ENCODE measurements at regions not wholly inside any gene's neighbourhood (a gene's known extent, or its start where the extent isn't known, plus 50 kb on each side); places are given as distances from the start of the nearest gene placed in this dataset.

DNA sequence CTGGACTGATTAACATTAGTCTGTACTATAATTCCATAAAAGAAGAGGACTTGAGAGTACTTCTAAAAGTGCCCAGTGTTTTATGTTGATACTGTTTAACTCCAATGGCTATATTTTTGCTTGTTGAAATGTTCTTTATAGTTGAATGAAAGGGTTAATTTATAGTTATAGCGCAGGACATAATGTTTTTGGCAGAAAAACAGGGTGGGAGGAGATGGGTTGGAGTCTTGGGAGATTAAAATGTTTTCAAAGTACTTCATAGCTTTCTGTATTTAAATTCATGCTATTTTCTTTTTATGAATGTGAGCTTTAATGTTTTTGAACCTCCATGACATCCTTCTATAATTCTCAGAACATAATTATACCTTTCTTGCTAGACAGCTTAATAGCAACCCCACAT, 108.2 kb downstream of the CNTN3 start:
- DNase-seq = no peak

DNA sequence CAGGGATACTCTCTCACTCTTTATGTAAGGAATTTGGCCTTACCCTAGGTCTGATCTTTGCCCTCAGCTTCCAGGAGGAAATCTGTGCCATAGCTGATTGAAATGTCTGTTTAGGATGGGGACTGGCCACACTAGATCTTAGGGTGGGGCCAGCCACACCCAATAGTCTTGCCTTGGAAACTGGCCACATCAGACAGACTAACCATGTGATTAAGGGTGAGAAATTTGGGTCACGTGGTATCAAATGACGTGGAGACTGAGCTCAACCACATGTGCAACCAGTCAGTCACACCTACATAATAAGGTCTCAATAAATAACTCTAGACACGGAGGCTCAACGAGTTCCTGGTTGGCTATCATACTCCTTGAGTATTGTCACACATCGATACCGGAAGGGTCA, 113.5 kb downstream of the CNTN3 start:
- DNase-seq = no peak

GRCh38 chr3:74500257-74500656, 114.2 kb downstream of the CNTN3 start:
- DNase-seq = no peak

DNA sequence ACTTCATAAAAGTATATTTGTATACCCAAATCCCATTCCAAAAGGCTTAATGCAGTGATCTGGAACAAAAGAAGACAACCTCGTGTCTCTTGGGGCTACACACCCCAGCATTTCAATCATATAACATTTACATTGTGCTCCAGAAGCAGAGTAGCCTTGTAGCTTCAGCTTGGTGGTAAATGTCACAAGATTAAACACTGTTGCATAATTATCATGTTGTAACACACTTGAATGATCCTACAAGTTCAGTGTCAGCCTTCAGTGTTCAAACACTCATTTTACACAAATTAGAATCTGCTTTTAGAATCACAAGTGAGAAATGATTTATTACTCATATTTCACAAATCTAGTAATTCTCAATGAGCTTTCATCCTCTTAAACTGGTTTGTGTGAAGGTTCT, 122.6 kb downstream of the CNTN3 start:
- no peak for DNase-seq

GRCh38 chr3:74489050-74489792, 125.2 kb downstream of the CNTN3 start:
- DNase-seq = no peak

DNA sequence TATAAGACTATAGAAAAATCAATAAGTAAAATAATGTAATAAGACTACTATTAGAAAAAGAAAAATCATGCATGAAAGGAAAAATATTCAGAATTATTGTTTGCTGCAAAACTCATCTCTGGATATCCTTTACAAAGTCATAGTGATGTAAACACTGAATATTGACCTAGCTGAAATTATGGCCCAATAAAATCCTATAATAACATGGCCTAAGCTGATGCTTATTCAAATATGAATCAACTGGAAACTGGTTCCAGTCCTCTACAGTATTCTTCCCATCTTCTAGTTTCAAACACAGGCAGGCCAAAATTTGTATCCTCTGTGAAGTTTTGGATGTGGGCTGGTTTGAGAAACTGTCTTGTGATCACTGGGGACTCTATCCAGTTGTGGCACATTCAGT, 134.5 kb downstream of the CNTN3 start:
- no peak for DNase-seq

DNA sequence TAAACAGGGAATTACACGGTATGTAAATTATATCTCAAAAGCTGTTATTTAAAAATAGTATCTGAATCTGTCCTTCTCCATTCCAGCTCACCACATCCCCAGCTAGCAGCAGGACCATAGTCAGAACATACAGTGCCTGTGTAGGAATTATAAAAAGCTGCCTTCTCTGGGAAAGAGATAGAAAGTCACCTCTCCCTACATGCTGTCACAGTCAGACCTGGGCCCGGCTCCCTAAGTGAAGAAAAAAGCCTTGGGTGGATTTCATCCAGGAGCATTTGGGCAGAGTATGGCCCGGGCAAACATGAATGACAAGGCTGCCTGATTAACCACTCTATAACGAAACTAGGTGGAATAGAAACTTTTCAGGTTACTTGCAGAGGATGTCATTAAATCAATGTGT, 144.1 kb downstream of the CNTN3 start:
- no peak for DNase-seq

DNA sequence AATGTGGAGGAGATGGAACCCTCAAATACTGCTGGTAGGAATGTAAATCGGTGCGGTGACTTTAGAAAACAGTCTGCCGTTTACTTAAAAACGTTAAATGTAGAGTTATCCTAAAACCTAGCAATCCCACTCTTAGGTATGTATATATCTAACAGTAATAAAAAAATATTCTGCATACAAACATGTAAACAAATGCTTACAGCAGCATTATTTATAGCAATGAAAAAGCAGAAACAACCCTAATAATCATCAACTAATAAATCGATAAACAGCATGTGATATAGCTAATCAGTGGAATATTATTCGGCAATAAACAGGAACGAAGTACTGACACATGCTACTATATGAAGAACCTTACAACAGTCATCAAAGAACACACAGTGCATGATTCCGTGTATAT, 144.7 kb downstream of the CNTN3 start:
- DNase-seq = no peak

GRCh38 chr3:74469151-74469550, 145.3 kb downstream of the CNTN3 start:
- DNase-seq = no peak

GRCh38 chr3:74465715-74466410, 148.6 kb downstream of the CNTN3 start:
- no peak for DNase-seq

GRCh38 chr3:74463515-74463914, 150.9 kb downstream of the CNTN3 start:
- DNase-seq = no peak

GRCh38 chr3:74456166-74456565, 158.3 kb downstream of the CNTN3 start:
- no peak for DNase-seq

DNA sequence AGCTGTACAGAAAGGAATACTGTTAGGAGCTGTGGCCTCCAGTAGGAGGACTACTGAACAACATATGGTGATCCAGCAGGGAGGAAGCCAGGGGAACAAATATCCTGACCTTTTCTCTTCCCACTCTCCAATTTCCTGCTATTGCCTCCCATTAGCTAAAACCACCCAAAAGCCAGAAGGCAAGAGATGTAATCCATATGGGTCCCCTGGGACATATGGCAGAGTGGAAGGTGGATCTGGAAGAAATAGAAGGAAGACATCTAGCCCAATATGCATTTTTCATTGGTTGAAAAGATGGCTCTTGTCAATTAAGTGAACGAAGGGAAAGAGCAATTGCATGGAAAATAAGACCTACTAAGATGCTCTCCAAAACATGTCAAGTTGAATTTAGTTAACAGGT, 167.2 kb downstream of the CNTN3 start:
- DNase-seq = no peak

DNA sequence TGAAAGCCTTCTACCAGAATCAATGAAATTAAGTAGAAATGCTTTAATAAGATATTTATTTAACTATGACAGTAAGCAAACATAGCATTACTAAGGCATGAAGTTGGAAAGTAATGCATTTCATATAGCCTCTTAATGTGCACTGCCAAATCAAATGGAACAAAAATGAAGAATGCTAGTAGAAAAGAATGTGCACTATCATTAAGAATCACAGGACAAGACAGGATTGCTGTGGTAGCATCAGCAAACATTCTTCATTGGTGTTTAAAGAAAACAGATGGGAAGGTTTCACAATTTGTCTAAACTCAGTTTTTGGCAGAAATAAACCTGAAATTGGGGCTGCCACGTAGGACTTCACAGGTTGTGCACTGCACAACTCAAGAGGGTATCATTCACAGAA, 168.9 kb downstream of the CNTN3 start:
- no peak for DNase-seq

DNA sequence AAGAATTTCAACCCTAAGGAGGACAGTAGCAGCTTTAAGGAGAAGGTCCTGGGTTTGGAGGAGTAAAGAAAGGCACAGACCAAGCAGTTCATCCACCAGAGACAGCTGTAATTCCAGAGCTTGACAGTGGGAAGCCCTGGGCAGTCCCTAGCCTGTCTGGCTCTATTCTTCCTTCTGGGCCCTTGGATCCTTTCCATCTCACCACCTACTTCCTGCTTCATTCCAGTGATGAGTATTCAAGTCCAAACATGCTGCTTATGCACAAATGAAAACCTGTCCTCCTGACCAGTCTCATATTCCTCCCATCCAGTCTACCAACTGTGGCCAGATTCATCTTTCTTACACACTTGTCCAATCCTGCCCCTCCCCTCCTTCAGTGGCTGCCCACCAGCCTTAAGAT, 171.4 kb downstream of the CNTN3 start:
- DNase-seq = no peak

GRCh38 chr3:74442683-74443082, 171.8 kb downstream of the CNTN3 start:
- DNase-seq = no peak

DNA sequence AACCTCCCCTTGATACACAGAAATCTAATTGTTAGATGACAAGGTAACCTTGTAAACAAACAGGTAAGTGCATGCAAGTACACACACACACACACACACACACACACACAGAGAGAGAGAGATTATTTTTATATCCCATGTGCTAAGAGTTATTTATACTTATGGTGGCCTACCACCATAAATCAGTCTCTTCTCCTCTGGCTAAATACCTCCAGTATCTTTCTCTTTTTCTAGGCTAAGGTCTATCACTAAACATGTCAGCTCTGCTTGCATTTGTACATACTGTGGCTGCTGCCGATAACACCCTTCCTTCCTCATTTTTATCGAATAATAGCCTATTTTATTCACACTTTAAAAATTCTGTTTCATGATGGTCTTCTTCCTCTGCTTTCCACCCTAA, 172.4 kb downstream of the CNTN3 start:
- no peak for DNase-seq

GRCh38 chr3:74436184-74436583, 178.3 kb downstream of the CNTN3 start:
- no peak for DNase-seq

- no peak for DNase-seq
Observed at GRCh38 chr3:74435631-74436030, 178.8 kb downstream of the CNTN3 start.

- no peak for DNase-seq
Observed at GRCh38 chr3:74434406-74434805, 180.1 kb downstream of the CNTN3 start.

DNA sequence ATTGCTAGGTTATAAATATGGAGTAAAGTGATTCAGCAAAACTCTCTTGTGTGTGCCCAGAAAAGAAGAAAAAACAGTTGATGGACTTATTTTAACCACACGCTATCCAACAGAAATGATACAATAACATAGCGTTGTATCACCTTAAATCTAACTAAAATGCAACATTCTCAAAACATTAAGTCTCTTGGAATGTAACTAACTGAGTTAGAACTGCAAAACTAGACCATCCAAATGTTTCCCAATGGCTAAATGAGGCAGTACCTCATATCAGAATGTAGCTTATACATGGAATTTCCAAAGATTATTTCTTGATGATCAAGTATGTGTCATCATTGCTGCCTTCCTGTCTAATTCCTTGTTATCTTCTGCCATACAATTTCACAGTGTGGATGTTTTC, 187.9 kb downstream of the CNTN3 start:
- DNase-seq = no peak

- DNase-seq = no peak
Observed at GRCh38 chr3:74423867-74424266, 190.6 kb downstream of the CNTN3 start.

DNA sequence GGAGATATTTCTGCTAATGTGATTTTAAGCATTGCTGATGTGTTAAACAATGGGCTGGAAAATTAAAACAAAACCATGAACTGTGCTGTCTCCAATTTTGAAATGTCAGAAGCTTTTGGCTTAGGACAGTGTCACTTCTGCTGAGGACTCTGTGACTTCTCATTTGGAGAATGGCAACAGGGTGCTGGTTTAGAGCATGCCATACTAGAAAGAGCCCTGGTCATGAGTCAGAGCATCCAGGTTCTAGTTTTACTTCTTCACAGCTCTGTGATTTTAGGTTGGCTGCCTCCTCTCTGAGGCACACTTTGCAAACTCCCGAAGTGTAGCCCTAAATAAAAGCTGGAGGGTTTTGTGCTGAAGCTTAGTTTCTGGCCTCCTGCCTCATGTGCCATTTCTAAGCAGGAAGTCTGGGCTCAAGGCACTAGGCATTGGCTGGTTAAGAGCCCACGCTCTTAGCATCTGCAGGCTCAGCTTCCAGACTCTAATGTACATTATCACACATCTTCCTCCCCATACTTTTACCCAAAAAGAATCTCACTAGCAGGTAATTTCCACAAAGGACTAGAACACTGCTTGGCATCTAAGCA, 193.8 kb downstream of the CNTN3 start:
- no peak for DNase-seq

- no peak for DNase-seq
Observed at GRCh38 chr3:74415731-74416130, 198.7 kb downstream of the CNTN3 start.

Measured in NCI-H774 (cell line).